GM18870 (cell line): ENCODE measurements at regions not wholly inside any gene's neighbourhood (a gene's known extent, or its start where the extent isn't known, plus 50 kb on each side); places are given as distances from the start of the nearest gene placed in this dataset.
"Not testable (repeated sequence)": the region's sequence is repeated elsewhere in the genome, so short reads cannot be mapped to it uniquely, and the experiment has no call there.

Experiments used
- ATAC-seq: cut with Tn5 transposase; IDR thresholded peaks from one replicate; pipeline ENCODE4 v1.9.1; 2021; ENCODE audit warnings: moderate library complexity; ENCODE audit not compliant: unreplicated experiment

GRCh38 chr15:88994286-88994685 lies 81.1 kb upstream of the MFGE8 start:
- ATAC-seq = no peak

- no peak for ATAC-seq
Observed at GRCh38 chr15:88995449-88995848, 82.3 kb upstream of the MFGE8 start.

- no peak for ATAC-seq
Observed at GRCh38 chr15:88997531-88997930, 84.4 kb upstream of the MFGE8 start.

GRCh38 chr15:88998980-88999713 lies 86.0 kb upstream of the MFGE8 start:
- no peak for ATAC-seq

GRCh38 chr15:89001708-89002275 lies 86.5 kb upstream of the ABHD2 start:
- ATAC-seq = not testable (repeated sequence)

GRCh38 chr15:89002281-89002761 lies 85.9 kb upstream of the ABHD2 start:
- peak; percentile 83 for ATAC-seq

GRCh38 chr15:89002830-89003229 lies 85.4 kb upstream of the ABHD2 start:
- ATAC-seq = no peak

- no peak for ATAC-seq
Observed at GRCh38 chr15:89003865-89004725, 84.2 kb upstream of the ABHD2 start.

GRCh38 chr15:89004726-89005030 lies 83.6 kb upstream of the ABHD2 start:
- ATAC-seq = no peak

GRCh38 chr15:89007527-89007926 lies 80.7 kb upstream of the ABHD2 start:
- not testable (repeated sequence) for ATAC-seq

- ATAC-seq = no peak
Observed at GRCh38 chr15:89007989-89008388, 80.3 kb upstream of the ABHD2 start.

- no peak for ATAC-seq
Observed at GRCh38 chr15:89009080-89009479, 79.2 kb upstream of the ABHD2 start.

- no peak for ATAC-seq
Observed at GRCh38 chr15:89015412-89016097, 72.7 kb upstream of the ABHD2 start.

- no peak for ATAC-seq
Observed at GRCh38 chr15:89016549-89017041, 71.7 kb upstream of the ABHD2 start.

GRCh38 chr15:89017370-89018066 lies 70.7 kb upstream of the ABHD2 start:
- no peak for ATAC-seq

- ATAC-seq = no peak
Observed at GRCh38 chr15:89018207-89018606, 70.0 kb upstream of the ABHD2 start.

- ATAC-seq = no peak
Observed at GRCh38 chr15:89019436-89019835, 68.8 kb upstream of the ABHD2 start.

- no peak for ATAC-seq
Observed at GRCh38 chr15:89021224-89021623, 67.0 kb upstream of the ABHD2 start.

GRCh38 chr15:89021886-89022285 lies 66.4 kb upstream of the ABHD2 start:
- not testable (repeated sequence) for ATAC-seq

- ATAC-seq = no peak
Observed at GRCh38 chr15:89023311-89023961, 64.8 kb upstream of the ABHD2 start.
